Ishikawa (cell line): ENCODE measurements at regions not wholly inside any gene's neighbourhood (a gene's known extent, or its start where the extent isn't known, plus 50 kb on each side); places are given as distances from the start of the nearest gene placed in this dataset.

Experiments used
- CEBPB ChIP-seq: IDR thresholded peaks from 2 replicates; pipeline ENCODE4 v1.6.1; 2012
- CREB1 ChIP-seq: IDR thresholded peaks from 2 replicates; pipeline ENCODE4 v1.6.1; 2012; ENCODE audit warnings: low read depth
- EGR1 ChIP-seq: IDR thresholded peaks from 2 replicates; pipeline ENCODE4 v1.6.1; 2012
- EP300 ChIP-seq: IDR thresholded peaks from 2 replicates; pipeline ENCODE4 v1.6.1; 2012; ENCODE audit warnings: borderline replicate concordance
- FOXM1 ChIP-seq: IDR thresholded peaks from 2 replicates; pipeline ENCODE4 v1.6.1; 2012; ENCODE audit warnings: low read depth, borderline replicate concordance
- MAX ChIP-seq: IDR thresholded peaks from 2 replicates; pipeline ENCODE4 v1.6.1; 2012
- NFIC ChIP-seq: IDR thresholded peaks from 2 replicates; pipeline ENCODE4 v1.6.1; 2012
- RAD21 ChIP-seq: IDR thresholded peaks from 2 replicates; pipeline ENCODE4 v1.6.1; 2012; ENCODE audit warnings: low read depth
- REST ChIP-seq: IDR thresholded peaks from 2 replicates; pipeline ENCODE4 v1.6.1; 2012; ENCODE audit warnings: low read depth, mild to moderate bottlenecking
- TAF1 ChIP-seq: IDR thresholded peaks from 2 replicates; pipeline ENCODE4 v1.6.1; 2012; ENCODE audit warnings: low read depth, mild to moderate bottlenecking
- TCF12 ChIP-seq: IDR thresholded peaks from 2 replicates; pipeline ENCODE4 v1.6.1; 2012; ENCODE audit warnings: low read depth
- TEAD4 ChIP-seq: IDR thresholded peaks from 2 replicates; pipeline ENCODE4 v1.6.1; 2012
- USF1 ChIP-seq: IDR thresholded peaks from 2 replicates; pipeline ENCODE4 v1.6.1; 2012
- YY1 ChIP-seq: IDR thresholded peaks from 2 replicates; pipeline ENCODE4 v1.6.1; 2012; ENCODE audit warnings: low read depth
- ZBTB7A ChIP-seq: IDR thresholded peaks from 2 replicates; pipeline ENCODE4 v1.6.1; 2012; ENCODE audit warnings: low read depth

GRCh38 chr12:42706321-42706720 is 116.8 kb upstream of the PRICKLE1 start:
- no peak for TF ChIP-seq EP300
- TF ChIP-seq EGR1, result no peak
- no peak for TF ChIP-seq REST
- TF ChIP-seq CREB1, result no peak
- no peak for TF ChIP-seq FOXM1
- TF ChIP-seq NFIC, result no peak
- TF ChIP-seq TEAD4, result no peak
- no peak for TF ChIP-seq ZBTB7A
- TF ChIP-seq TAF1, result no peak
- no peak for TF ChIP-seq RAD21
- no peak for TF ChIP-seq TCF12
- no peak for TF ChIP-seq YY1
- TF ChIP-seq MAX, result no peak
- TF ChIP-seq USF1, result no peak
- no peak for TF ChIP-seq CEBPB

GRCh38 chr12:42705863-42706262 is 116.3 kb upstream of the PRICKLE1 start:
- no peak for TF ChIP-seq RAD21
- no peak for TF ChIP-seq EP300
- TF ChIP-seq FOXM1, result no peak
- TF ChIP-seq CREB1, result no peak
- TF ChIP-seq EGR1, result no peak
- no peak for TF ChIP-seq CEBPB
- no peak for TF ChIP-seq TCF12
- no peak for TF ChIP-seq TAF1
- no peak for TF ChIP-seq MAX
- TF ChIP-seq USF1, result no peak
- no peak for TF ChIP-seq ZBTB7A
- no peak for TF ChIP-seq NFIC
- no peak for TF ChIP-seq YY1
- no peak for TF ChIP-seq TEAD4
- TF ChIP-seq REST, result no peak

- TF ChIP-seq USF1 (no peak), NFIC (no peak), ZBTB7A (no peak), EP300 (no peak), TCF12 (no peak), CREB1 (no peak), TAF1 (no peak), FOXM1 (no peak), MAX (no peak), REST (no peak), CEBPB (no peak), EGR1 (no peak)
Observed at GRCh38 chr12:42704810-42705401, 115.4 kb upstream of the PRICKLE1 start.

GRCh38 chr12:42704340-42704739 is 114.8 kb upstream of the PRICKLE1 start:
- no peak for TF ChIP-seq YY1
- TF ChIP-seq USF1, result no peak
- no peak for TF ChIP-seq ZBTB7A
